K562 (cell line): ENCODE measurements at regions not wholly inside any gene's neighbourhood (a gene's known extent, or its start where the extent isn't known, plus 50 kb on each side); places are given as distances from the start of the nearest gene placed in this dataset.
A peak's percentile ranks its signal among the peaks of the same experiment; 100 is the strongest.

Source experiments
- ATAC-seq: fragments of 200-7000 bp; cut with Tn5 transposase; 3 replicates; pipeline ENCODE4 v1.9.1; 2020; ENCODE audit warnings: moderate library complexity
- BruUV-seq: library from RNA; stranded (reverse); fragments of 400-500 nt; replicated peaks from 2 replicates; lab custom pipeline; 2021; lab: Mats Ljungman, UMichigan
- CTCF ChIA-PET: fragments of 300-600 bp; formaldehyde crosslinking; extraction: SDS; loops from one replicate; lab custom pipeline; 2021; ENCODE audit warnings: low intra/inter-chr PET ratio; lab: Yijun Ruan, JAX
- POLR2A ChIA-PET: fragments of 300-600, 350-650 bp; sonication (Branson Sonifier 250); formaldehyde crosslinking; extraction: SDS; loops from one replicate; lab custom pipeline; 2021; ENCODE audit warnings: antibody characterized with exemption, inconsistent platforms; lab: Yijun Ruan, JAX
- DNase-seq, 4 experiments: peaks; one replicate each; pipeline versions ENCODE4 v3.0.0 to v3.0.0-alpha.2; 2011 to 2018; ENCODE audit warnings: low spot score in 3 of 4, mixed read lengths in 3 of 4; ENCODE audit errors: extremely low read depth in 1 of 4
- FAIRE-seq: peaks from 2 replicates; lab custom pipeline; 2011; peaks lifted over from hg19 to GRCh38; lab: Jason Lieb, UNC
- H2AFZ ChIP-seq: 2 replicates; pipeline ENCODE4 v1.6.0; 2011; ENCODE audit warnings: low read depth, low read length, control low read depth, inconsistent platforms
- H3K27ac ChIP-seq: fragments of 200-600 bp; 3 replicates; pipeline ENCODE4 v1.8.0; 2011; ENCODE audit warnings: low read depth, mild to moderate bottlenecking, control low read depth, inconsistent platforms, low read length, moderate library complexity, mixed read lengths; ENCODE audit errors: extremely low read depth
- H3K27me3 ChIP-seq, 2 experiments: fragments of 300-600 bp in 1 of 2; 2 replicates in 1 of 2; 3 replicates in 1 of 2; pipeline versions ENCODE4 v1.6.0 to v1.8.0; 2011; ENCODE audit warnings: inconsistent platforms in 2 of 2, low read length in 2 of 2, mild to moderate bottlenecking in 1 of 2, mixed read lengths in 1 of 2, moderate library complexity in 1 of 2; ENCODE audit not compliant: control insufficient read depth in 2 of 2, insufficient read depth in 2 of 2
- H3K36me3 ChIP-seq: fragments of 300-600 bp; 3 replicates; pipeline ENCODE4 v1.8.0; 2011; ENCODE audit warnings: mild to moderate bottlenecking, low read length, inconsistent platforms; ENCODE audit not compliant: control insufficient read depth, insufficient read depth
- H3K4me1 ChIP-seq, 2 experiments: fragments of 200-600 bp in 1 of 2; replicated peaks in 1 of 2; 2 replicates in 1 of 2; 3 replicates in 1 of 2; pipeline versions ENCODE4 v1.5.1 to v1.8.0; 2011; ENCODE audit warnings: inconsistent platforms in 2 of 2, low read length in 2 of 2, mild to moderate bottlenecking in 1 of 2, mixed read lengths in 1 of 2, moderate library complexity in 1 of 2; ENCODE audit not compliant: control insufficient read depth in 2 of 2, insufficient read depth in 2 of 2
- H3K4me2 ChIP-seq: 2 replicates; pipeline ENCODE4 v1.6.1; 2011; ENCODE audit warnings: low read length, control low read depth, inconsistent platforms, mixed read lengths; ENCODE audit not compliant: insufficient read depth
- H3K4me3 ChIP-seq: fragments of 200-600 bp; sonication (generic), shearing (Covaris generic); 2 replicates; pipeline ENCODE4 v1.5.1; 2016; ENCODE audit warnings: control low read depth, inconsistent platforms
- H3K79me2 ChIP-seq: fragments of 200-600 bp; 3 replicates; pipeline ENCODE4 v1.8.0; 2011; ENCODE audit warnings: low read length, inconsistent platforms; ENCODE audit not compliant: control insufficient read depth, insufficient read depth
- H3K9ac ChIP-seq, 2 experiments: 2 replicates each; pipeline versions ENCODE4 v1.6.0 to v1.6.1; 2011; ENCODE audit warnings: low read depth in 2 of 2, low read length in 2 of 2, control low read depth in 1 of 2, inconsistent platforms in 1 of 2, mild to moderate bottlenecking in 1 of 2, mixed read lengths in 1 of 2; ENCODE audit not compliant: insufficient read depth in 1 of 2
- H3K9me1 ChIP-seq: one replicate; pipeline ENCODE4 v1.6.0; 2011; ENCODE audit warnings: inconsistent platforms, mild to moderate bottlenecking, low read length, moderate library complexity; ENCODE audit not compliant: control insufficient read depth, insufficient read depth
- H3K9me3 ChIP-seq: replicated peaks from 2 replicates; pipeline ENCODE4 v1.5.1; 2011; ENCODE audit warnings: low read depth, low read length, inconsistent platforms; ENCODE audit not compliant: control insufficient read depth, insufficient read depth
- H4K20me1 ChIP-seq: replicated peaks from 2 replicates; pipeline ENCODE4 v1.6.1; 2011; ENCODE audit warnings: low read length, inconsistent platforms, mixed read lengths; ENCODE audit not compliant: control insufficient read depth, insufficient read depth
- MEIS2 ChIP-seq: fragments of 450-650 bp; IDR thresholded peaks from 2 replicates; pipeline ENCODE4 v1.6.1; 2014; ENCODE audit warnings: mild to moderate bottlenecking; ENCODE audit not compliant: partially characterized antibody
- TAL1 ChIP-seq: fragments of 450-650 bp; IDR thresholded peaks from 2 replicates; pipeline ENCODE4 v1.6.1; 2016; ENCODE audit warnings: mild to moderate bottlenecking
- WGBS: fragments of 100-300 bp; shearing (Covaris generic); methylation state at CpG from one replicate; pipeline ENCODE4 v1.1.6; 2016; ENCODE audit warnings: low coverage, mixed read lengths; ENCODE audit not compliant: insufficient coverage; ENCODE audit errors: missing lambda C conversion rate; 5-methylcytosine and 5-hydroxymethylcytosine counted together
- in situ Hi-C: fragments of 300-500 bp; cut with MboI; formaldehyde crosslinking; loops from 4 replicates; pipeline ENCODE4 v1.15.0; 2018; ENCODE audit warnings: inconsistent platforms, mixed read lengths
- intact Hi-C: fragments of 100-400 bp; cut with micrococcal nuclease; formaldehyde crosslinking; loops from 2 replicates; pipeline ENCODE4 v1.14.2; 2022
- TF ChIP-seq, protein P1 (sequence below), 2 experiments: IDR thresholded peaks in 1 of 2; conservative IDR thresholded peaks in 1 of 2; 2 replicates each; pipeline ENCODE4 v1.6.1; 2016; ENCODE audit warnings: low read depth in 2 of 2, mild to moderate bottlenecking in 1 of 2, missing compliant biosample characterization in 1 of 2, missing genetic modification characterization in 1 of 2, moderate library complexity in 1 of 2
- TF ChIP-seq, protein P2 (sequence below): fragments of 450-650 bp; IDR thresholded peaks from 2 replicates; pipeline ENCODE4 v1.6.1; 2016
- TF ChIP-seq, protein P3 (sequence below): fragments of 450-650 bp; IDR thresholded peaks from 2 replicates; pipeline ENCODE4 v1.7.0; 2016; ENCODE audit warnings: borderline replicate concordance
- TF ChIP-seq, protein P4 (sequence below): fragments of 150-350 bp; IDR thresholded peaks from 2 replicates; pipeline ENCODE4 v1.6.1; 2014; ENCODE audit warnings: low read depth, mild to moderate bottlenecking, low read length, borderline replicate concordance

DNA sequence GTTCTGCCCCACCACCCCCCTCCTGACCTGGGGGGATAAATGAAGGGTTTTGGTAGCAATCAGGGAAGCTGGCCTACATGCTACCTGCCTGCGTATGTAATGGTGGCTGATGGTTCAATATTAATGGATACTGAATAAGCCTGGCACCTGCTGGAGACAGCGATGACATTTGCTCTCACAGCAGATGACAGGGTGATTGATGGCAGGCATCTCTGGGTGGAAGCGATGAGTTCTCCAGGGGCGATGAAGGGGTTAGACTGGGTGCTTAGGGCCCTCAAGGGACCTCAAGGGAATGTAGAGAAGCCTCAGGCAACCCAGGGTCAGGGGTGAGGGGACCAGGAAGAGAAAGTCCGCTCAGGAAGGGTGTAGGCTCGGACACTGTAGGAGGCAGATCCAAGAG lies 107.7 kb upstream of the MLN start:
- ATAC-seq, result no peak
- WGBS, result 61% methylated on average over 6 of the region's 6 CpGs
- BruUV-seq, result no TSS peak
- Histone ChIP-seq H2AFZ (no peak overlapping the region), H3K9ac (no peak overlapping the region), H3K27me3 (peaks cover 13 to 23% of the 10 kb centered on the region in 2 experiments), H3K36me3 (no peaks in the 10 kb centered on the region), H4K20me1 (no peaks in the 10 kb centered on the region), H3K9me1 (no peaks in the 10 kb centered on the region), H3K27ac (no peak overlapping the region), H3K4me3 (no peak overlapping the region), H3K4me1 (peaks cover 6 to 13% of the 10 kb centered on the region in 2 experiments; a peak in 3 of 5 replicates), H3K79me2 (no peaks in the 10 kb centered on the region), H3K4me2 (no peak overlapping the region), H3K9me3 (no peaks in the 10 kb centered on the region)
- intact Hi-C loops (no loop called here), in situ Hi-C loops (no loop called here)
- DNase-seq, result no peak
- TF ChIP-seq MEIS2 (peak; percentile 82), TAL1 (no peak)
- TF ChIP-seq, protein P1, sequence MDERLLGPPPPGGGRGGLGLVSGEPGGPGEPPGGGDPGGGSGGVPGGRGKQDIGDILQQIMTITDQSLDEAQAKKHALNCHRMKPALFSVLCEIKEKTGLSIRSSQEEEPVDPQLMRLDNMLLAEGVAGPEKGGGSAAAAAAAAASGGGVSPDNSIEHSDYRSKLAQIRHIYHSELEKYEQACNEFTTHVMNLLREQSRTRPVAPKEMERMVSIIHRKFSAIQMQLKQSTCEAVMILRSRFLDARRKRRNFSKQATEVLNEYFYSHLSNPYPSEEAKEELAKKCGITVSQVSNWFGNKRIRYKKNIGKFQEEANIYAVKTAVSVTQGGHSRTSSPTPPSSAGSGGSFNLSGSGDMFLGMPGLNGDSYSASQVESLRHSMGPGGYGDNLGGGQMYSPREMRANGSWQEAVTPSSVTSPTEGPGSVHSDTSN (CRISPR knock-in tag; IDR thresholded peaks at IDR 0.05; ENCODE audit: low read depth), result no peak
- TF ChIP-seq, protein P1 (tag; conservative IDR thresholded peaks at IDR 0.05; ENCODE audit: low read depth), result peak; percentile 80
- TF ChIP-seq, protein P2, sequence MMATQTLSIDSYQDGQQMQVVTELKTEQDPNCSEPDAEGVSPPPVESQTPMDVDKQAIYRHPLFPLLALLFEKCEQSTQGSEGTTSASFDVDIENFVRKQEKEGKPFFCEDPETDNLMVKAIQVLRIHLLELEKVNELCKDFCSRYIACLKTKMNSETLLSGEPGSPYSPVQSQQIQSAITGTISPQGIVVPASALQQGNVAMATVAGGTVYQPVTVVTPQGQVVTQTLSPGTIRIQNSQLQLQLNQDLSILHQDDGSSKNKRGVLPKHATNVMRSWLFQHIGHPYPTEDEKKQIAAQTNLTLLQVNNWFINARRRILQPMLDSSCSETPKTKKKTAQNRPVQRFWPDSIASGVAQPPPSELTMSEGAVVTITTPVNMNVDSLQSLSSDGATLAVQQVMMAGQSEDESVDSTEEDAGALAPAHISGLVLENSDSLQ, result peak; percentile 78
- TF ChIP-seq, protein P3, sequence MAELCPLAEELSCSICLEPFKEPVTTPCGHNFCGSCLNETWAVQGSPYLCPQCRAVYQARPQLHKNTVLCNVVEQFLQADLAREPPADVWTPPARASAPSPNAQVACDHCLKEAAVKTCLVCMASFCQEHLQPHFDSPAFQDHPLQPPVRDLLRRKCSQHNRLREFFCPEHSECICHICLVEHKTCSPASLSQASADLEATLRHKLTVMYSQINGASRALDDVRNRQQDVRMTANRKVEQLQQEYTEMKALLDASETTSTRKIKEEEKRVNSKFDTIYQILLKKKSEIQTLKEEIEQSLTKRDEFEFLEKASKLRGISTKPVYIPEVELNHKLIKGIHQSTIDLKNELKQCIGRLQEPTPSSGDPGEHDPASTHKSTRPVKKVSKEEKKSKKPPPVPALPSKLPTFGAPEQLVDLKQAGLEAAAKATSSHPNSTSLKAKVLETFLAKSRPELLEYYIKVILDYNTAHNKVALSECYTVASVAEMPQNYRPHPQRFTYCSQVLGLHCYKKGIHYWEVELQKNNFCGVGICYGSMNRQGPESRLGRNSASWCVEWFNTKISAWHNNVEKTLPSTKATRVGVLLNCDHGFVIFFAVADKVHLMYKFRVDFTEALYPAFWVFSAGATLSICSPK, result no peak
- TF ChIP-seq, protein P4, sequence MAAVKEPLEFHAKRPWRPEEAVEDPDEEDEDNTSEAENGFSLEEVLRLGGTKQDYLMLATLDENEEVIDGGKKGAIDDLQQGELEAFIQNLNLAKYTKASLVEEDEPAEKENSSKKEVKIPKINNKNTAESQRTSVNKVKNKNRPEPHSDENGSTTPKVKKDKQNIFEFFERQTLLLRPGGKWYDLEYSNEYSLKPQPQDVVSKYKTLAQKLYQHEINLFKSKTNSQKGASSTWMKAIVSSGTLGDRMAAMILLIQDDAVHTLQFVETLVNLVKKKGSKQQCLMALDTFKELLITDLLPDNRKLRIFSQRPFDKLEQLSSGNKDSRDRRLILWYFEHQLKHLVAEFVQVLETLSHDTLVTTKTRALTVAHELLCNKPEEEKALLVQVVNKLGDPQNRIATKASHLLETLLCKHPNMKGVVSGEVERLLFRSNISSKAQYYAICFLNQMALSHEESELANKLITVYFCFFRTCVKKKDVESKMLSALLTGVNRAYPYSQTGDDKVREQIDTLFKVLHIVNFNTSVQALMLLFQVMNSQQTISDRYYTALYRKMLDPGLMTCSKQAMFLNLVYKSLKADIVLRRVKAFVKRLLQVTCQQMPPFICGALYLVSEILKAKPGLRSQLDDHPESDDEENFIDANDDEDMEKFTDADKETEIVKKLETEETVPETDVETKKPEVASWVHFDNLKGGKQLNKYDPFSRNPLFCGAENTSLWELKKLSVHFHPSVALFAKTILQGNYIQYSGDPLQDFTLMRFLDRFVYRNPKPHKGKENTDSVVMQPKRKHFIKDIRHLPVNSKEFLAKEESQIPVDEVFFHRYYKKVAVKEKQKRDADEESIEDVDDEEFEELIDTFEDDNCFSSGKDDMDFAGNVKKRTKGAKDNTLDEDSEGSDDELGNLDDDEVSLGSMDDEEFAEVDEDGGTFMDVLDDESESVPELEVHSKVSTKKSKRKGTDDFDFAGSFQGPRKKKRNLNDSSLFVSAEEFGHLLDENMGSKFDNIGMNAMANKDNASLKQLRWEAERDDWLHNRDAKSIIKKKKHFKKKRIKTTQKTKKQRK, result no peak
- FAIRE-seq, result no peak
- CTCF ChIA-PET, result no interaction called here
- POLR2A ChIA-PET, result interaction anchor here (0.6 kb wide), 1 partner anchor 1811 kb away, joined by 3 read pairs; no protein-coding TSS in a partner anchor
